ENCODE measurements at regions not wholly inside any gene's neighbourhood (a gene's known extent, or its start where the extent isn't known, plus 50 kb on each side); places are given as distances from the start of the nearest gene placed in this dataset.

- DNase-seq (ENCODE audit: low read depth), result no peak
These were observed 790.5 kb upstream of the ID2 start for GRCh38 chr2:7891312-7891711.

- DNase-seq (ENCODE audit: low read depth), result no peak
These were observed 786.6 kb upstream of the ID2 start for GRCh38 chr2:7895289-7895688.

GRCh38 chr2:7896940-7897487 is 784.8 kb upstream of the ID2 start:
- DNase-seq (ENCODE audit: low read depth), result no peak

- DNase-seq (ENCODE audit: low read depth), result no peak
These were observed 782.6 kb upstream of the ID2 start for GRCh38 chr2:7899241-7899640.

- DNase-seq (ENCODE audit: low read depth), result no peak
These were observed 781.9 kb upstream of the ID2 start for GRCh38 chr2:7899923-7900322.

- DNase-seq (ENCODE audit: low read depth), result peak; percentile 0
These were observed 781.3 kb upstream of the ID2 start for GRCh38 chr2:7900593-7900992.

GRCh38 chr2:7902251-7902765 is 779.5 kb upstream of the ID2 start:
- no peak for DNase-seq (ENCODE audit: low read depth)

- no peak for DNase-seq (ENCODE audit: low read depth)
These were observed 777.5 kb upstream of the ID2 start for GRCh38 chr2:7904319-7904718.

- DNase-seq (ENCODE audit: low read depth), result no peak
These were observed 776.1 kb upstream of the ID2 start for GRCh38 chr2:7905756-7906155.

- DNase-seq (ENCODE audit: low read depth), result no peak
These were observed 775.4 kb upstream of the ID2 start for GRCh38 chr2:7906431-7906830.

- no peak for DNase-seq (ENCODE audit: low read depth)
These were observed 774.8 kb upstream of the ID2 start for GRCh38 chr2:7907041-7907440.

GRCh38 chr2:7910752-7911151 is 771.1 kb upstream of the ID2 start:
- no peak for DNase-seq (ENCODE audit: low read depth)

GRCh38 chr2:7911196-7911595 is 770.7 kb upstream of the ID2 start:
- no peak for DNase-seq (ENCODE audit: low read depth)

- no peak for DNase-seq (ENCODE audit: low read depth)
These were observed 767.9 kb upstream of the ID2 start for GRCh38 chr2:7913974-7914373.

- no peak for DNase-seq (ENCODE audit: low read depth)
These were observed 766.4 kb upstream of the ID2 start for GRCh38 chr2:7915302-7916091.

- no peak for DNase-seq (ENCODE audit: low read depth)
These were observed 765.2 kb upstream of the ID2 start for GRCh38 chr2:7916670-7917069.

- no peak for DNase-seq (ENCODE audit: low read depth)
These were observed 762.3 kb upstream of the ID2 start for GRCh38 chr2:7919510-7919909.

GRCh38 chr2:7924023-7924762 is 757.7 kb upstream of the ID2 start:
- DNase-seq (ENCODE audit: low read depth), result no peak

GRCh38 chr2:7925506-7925905 is 756.4 kb upstream of the ID2 start:
- no peak for DNase-seq (ENCODE audit: low read depth)

- no peak for DNase-seq (ENCODE audit: low read depth)
These were observed 754.2 kb upstream of the ID2 start for GRCh38 chr2:7927691-7928090.

GRCh38 chr2:7929281-7929680 is 752.6 kb upstream of the ID2 start:
- no peak for DNase-seq (ENCODE audit: low read depth)

- no peak for DNase-seq (ENCODE audit: low read depth)
These were observed 750.8 kb upstream of the ID2 start for GRCh38 chr2:7930800-7931635.

All from ELR (cell line).